ENCODE measurements at regions not wholly inside any gene's neighbourhood (a gene's known extent, or its start where the extent isn't known, plus 50 kb on each side); places are given as distances from the start of the nearest gene placed in this dataset.

- TF ChIP-seq CTCF (conservative IDR thresholded peaks at IDR 0.05 in 1 of 2, IDR thresholded peaks at IDR 0.05 in 1 of 2; ENCODE audit: low read depth in 1 of 2, low read length in 2 of 2) (no peak), EZH2 (IDR thresholded peaks at IDR 0.05; ENCODE audit: low read length, missing control alignments) (no peak)
Measured at GRCh38 chr3:145849115-145849514, 311.9 kb downstream of the PLOD2 start.
